MM.1S (cell line): ENCODE measurements at regions not wholly inside any gene's neighbourhood (a gene's known extent, or its start where the extent isn't known, plus 50 kb on each side); places are given as distances from the start of the nearest gene placed in this dataset.

Experiments used
- DNase-seq: peaks from one replicate; pipeline ENCODE4 v3.0.0-alpha.2; 2015
- H2AFZ ChIP-seq: fragments of 300-600 bp; sonication (generic); 2 replicates; pipeline ENCODE4 v1.6.0; 2016; ENCODE audit warnings: antibody characterized with exemption, low read length
- H3F3A ChIP-seq: fragments of 300-600 bp; sonication (generic); 2 replicates; pipeline ENCODE4 v1.6.1; 2016; ENCODE audit warnings: mild to moderate bottlenecking, antibody characterized with exemption, low read length, moderate library complexity, mixed read lengths; ENCODE audit not compliant: insufficient read depth
- H3K27ac ChIP-seq: fragments of 300-600 bp; sonication (generic); 2 replicates; pipeline ENCODE4 v1.5.1; 2016; ENCODE audit warnings: mild to moderate bottlenecking, low read length
- H3K27me3 ChIP-seq: fragments of 300-600 bp; sonication (generic); replicated peaks from 2 replicates; pipeline ENCODE4 v1.6.0; 2016; ENCODE audit warnings: low read length; ENCODE audit not compliant: insufficient read depth
- H3K36me3 ChIP-seq: fragments of 300-600 bp; sonication (generic); replicated peaks from 2 replicates; pipeline ENCODE4 v1.6.1; 2016; ENCODE audit warnings: mild to moderate bottlenecking, low read length, mixed read lengths; ENCODE audit not compliant: insufficient read depth
- H3K4me1 ChIP-seq: fragments of 300-600 bp; sonication (generic); 2 replicates; pipeline ENCODE4 v1.6.1; 2016; ENCODE audit warnings: low read length, mixed read lengths
- H3K4me2 ChIP-seq: fragments of 300-600 bp; sonication (generic); 2 replicates; pipeline ENCODE4 v1.6.0; 2016; ENCODE audit warnings: low read depth, low read length
- H3K4me3 ChIP-seq: fragments of 300-600 bp; sonication (generic); 2 replicates; pipeline ENCODE4 v1.5.1; 2016; ENCODE audit warnings: low read length, mixed read lengths
- H3K79me2 ChIP-seq: fragments of 300-600 bp; sonication (generic); 2 replicates; pipeline ENCODE4 v1.6.1; 2016; ENCODE audit warnings: mixed run types, low read length, mixed read lengths
- H3K9ac ChIP-seq: fragments of 300-600 bp; sonication (generic); 2 replicates; pipeline ENCODE4 v1.6.1; 2016; ENCODE audit warnings: low read length, mixed read lengths
- H3K9me2 ChIP-seq: fragments of 300-600 bp; sonication (generic); replicated peaks from 2 replicates; pipeline ENCODE4 v1.6.1; 2016; ENCODE audit warnings: mild to moderate bottlenecking, low read length, mixed read lengths; ENCODE audit not compliant: insufficient read depth
- H3K9me3 ChIP-seq: fragments of 300-600 bp; sonication (generic); replicated peaks from 2 replicates; pipeline ENCODE4 v1.6.1; 2016; ENCODE audit warnings: mild to moderate bottlenecking, low read length, mixed read lengths; ENCODE audit not compliant: insufficient read depth
- H4K20me1 ChIP-seq: fragments of 300-600 bp; sonication (generic); 2 replicates; pipeline ENCODE4 v1.6.1; 2016; ENCODE audit warnings: mild to moderate bottlenecking, low read length, moderate library complexity, mixed read lengths; ENCODE audit not compliant: insufficient read depth
- CTCF ChIP-seq: fragments of 300-600 bp; sonication (generic); IDR thresholded peaks from 2 replicates; pipeline ENCODE4 v1.5.1; 2016; ENCODE audit warnings: antibody characterized with exemption, low read length, mixed read lengths
- EZH2 ChIP-seq: fragments of 300-600 bp; sonication (generic); optimal IDR thresholded peaks from 2 replicates; pipeline ENCODE3; 2017; ENCODE audit warnings: low read depth, mild to moderate bottlenecking, antibody characterized with exemption, low read length, mixed read lengths
- EZH2phosphoT487 ChIP-seq: fragments of 300-600 bp; sonication (generic); IDR thresholded peaks from 2 replicates; pipeline ENCODE4 v1.6.1; 2018; ENCODE audit warnings: antibody characterized with exemption, low read length

GRCh38 chr10:59077855-59078254 lies 98.6 kb upstream of the PHYHIPL start:
- no peak for DNase-seq
- H3K36me3 ChIP-seq, result no peaks in the 10 kb centered on the region
- no peak overlapping the region for H3K4me3 ChIP-seq
- no peak overlapping the region for H2AFZ ChIP-seq
- H3K4me1 ChIP-seq, result no peaks in the 10 kb centered on the region
- H4K20me1 ChIP-seq, result no peaks in the 10 kb centered on the region
- no peak overlapping the region for H3K9ac ChIP-seq
- no peak overlapping the region for H3K27ac ChIP-seq
- no peaks in the 10 kb centered on the region for H3K9me3 ChIP-seq
- H3K79me2 ChIP-seq, result no peaks in the 10 kb centered on the region
- no peaks in the 10 kb centered on the region for H3K27me3 ChIP-seq
- no peak for TF ChIP-seq EZH2
- TF ChIP-seq CTCF, result no peak
- TF ChIP-seq EZH2phosphoT487, result no peak
- no peaks in the 10 kb centered on the region for H3K9me2 ChIP-seq
- no peaks in the 10 kb centered on the region for H3F3A ChIP-seq
- H3K4me2 ChIP-seq, result no peak overlapping the region

- Histone ChIP-seq H3K79me2 (no peaks in the 10 kb centered on the region), H3K36me3 (no peaks in the 10 kb centered on the region), H2AFZ (no peak overlapping the region), H3K9me2 (no peaks in the 10 kb centered on the region), H3K9ac (no peak overlapping the region), H3K9me3 (no peaks in the 10 kb centered on the region), H3K4me1 (no peaks in the 10 kb centered on the region), H3K4me3 (no peak overlapping the region), H3F3A (no peaks in the 10 kb centered on the region), H3K4me2 (no peak overlapping the region), H3K27me3 (no peaks in the 10 kb centered on the region), H4K20me1 (no peaks in the 10 kb centered on the region), H3K27ac (no peak overlapping the region)
- DNase-seq, result no peak
- TF ChIP-seq EZH2phosphoT487 (no peak), EZH2 (no peak), CTCF (no peak)
Observed at GRCh38 chr10:59078978-59079377, 97.5 kb upstream of the PHYHIPL start.

- Histone ChIP-seq H4K20me1 (no peaks in the 10 kb centered on the region), H3K9ac (no peak overlapping the region), H3F3A (no peaks in the 10 kb centered on the region), H3K4me2 (no peak overlapping the region), H3K9me2 (no peaks in the 10 kb centered on the region), H3K4me1 (no peaks in the 10 kb centered on the region), H3K9me3 (no peaks in the 10 kb centered on the region), H3K27me3 (no peaks in the 10 kb centered on the region), H3K27ac (no peak overlapping the region), H3K79me2 (no peaks in the 10 kb centered on the region), H2AFZ (no peak overlapping the region), H3K4me3 (no peak overlapping the region), H3K36me3 (no peaks in the 10 kb centered on the region)
- TF ChIP-seq EZH2, result no peak
- TF ChIP-seq EZH2phosphoT487, result no peak
- no peak for TF ChIP-seq CTCF
- no peak for DNase-seq
Observed at GRCh38 chr10:59079386-59080226, 96.8 kb upstream of the PHYHIPL start.
